ENCODE measurements at regions not wholly inside any gene's neighbourhood (a gene's known extent, or its start where the extent isn't known, plus 50 kb on each side); places are given as distances from the start of the nearest gene placed in this dataset.

GRCh38 chr10:42929236-42929635, 146.6 kb downstream of the BMS1 start (continued):
- TF ChIP-seq ZNF462 (CRISPR knock-in tag; IDR thresholded peaks at IDR 0.05) (no peak), REST (IDR thresholded peaks at IDR 0.05; ENCODE audit: unreplicated experiment) (no peak), JUNB (IDR thresholded peaks at IDR 0.05; ENCODE audit: unreplicated experiment) (no peak), ZNF331 (CRISPR knock-in tag; IDR thresholded peaks at IDR 0.05; ENCODE audit: low read depth) (no peak), NANOG (IDR thresholded peaks at IDR 0.05; ENCODE audit: borderline replicate concordance) (no peak), EZH2 (IDR thresholded peaks at IDR 0.05; ENCODE audit: low read depth, unreplicated experiment) (no peak), ZNF114 (CRISPR knock-in tag; IDR thresholded peaks at IDR 0.05) (no peak), EZH2phosphoT487 (IDR thresholded peaks at IDR 0.05; ENCODE audit: unreplicated experiment) (no peak)
